ENCODE measurements at regions not wholly inside any gene's neighbourhood (a gene's known extent, or its start where the extent isn't known, plus 50 kb on each side); places are given as distances from the start of the nearest gene placed in this dataset.

- no peak overlapping the region for H3K4me3 ChIP-seq (ENCODE audit: low read depth, low read length)
- no peak for TF ChIP-seq CTCF (IDR thresholded peaks at IDR 0.05; ENCODE audit: borderline replicate concordance, insufficient read depth, low read depth, low read length)
Observed at GRCh38 chr13:44292545-44292944, 81.1 kb upstream of the SERP2 start.

- TF ChIP-seq CTCF (IDR thresholded peaks at IDR 0.05; ENCODE audit: borderline replicate concordance, insufficient read depth, low read depth, low read length): no peak
- no peak overlapping the region for H3K4me3 ChIP-seq (ENCODE audit: low read depth, low read length)
Observed at GRCh38 chr13:44293374-44293773, 80.2 kb upstream of the SERP2 start.

- TF ChIP-seq CTCF (IDR thresholded peaks at IDR 0.05; ENCODE audit: borderline replicate concordance, insufficient read depth, low read depth, low read length): no peak
Observed at GRCh38 chr13:44293908-44294735, 79.5 kb upstream of the SERP2 start.

GRCh38 chr13:44294876-44295275 lies 78.7 kb upstream of the SERP2 start:
- no peak overlapping the region for H3K4me3 ChIP-seq (ENCODE audit: low read depth, low read length)
- TF ChIP-seq CTCF (IDR thresholded peaks at IDR 0.05; ENCODE audit: borderline replicate concordance, insufficient read depth, low read depth, low read length): no peak

More at GRCh38 chr13:44293908-44294735, 79.5 kb upstream of the SERP2 start:
- no peak overlapping the region for H3K4me3 ChIP-seq (ENCODE audit: low read depth, low read length)

GRCh38 chr13:44296856-44297255 lies 76.8 kb upstream of the SERP2 start:
- H3K4me3 ChIP-seq (ENCODE audit: low read depth, low read length): no peak overlapping the region
- no peak for TF ChIP-seq CTCF (IDR thresholded peaks at IDR 0.05; ENCODE audit: borderline replicate concordance, insufficient read depth, low read depth, low read length)

- TF ChIP-seq CTCF (IDR thresholded peaks at IDR 0.05; ENCODE audit: borderline replicate concordance, insufficient read depth, low read depth, low read length): no peak
- no peak overlapping the region for H3K4me3 ChIP-seq (ENCODE audit: low read depth, low read length)
Observed at GRCh38 chr13:44298314-44298713, 75.3 kb upstream of the SERP2 start.
